ENCODE measurements at regions not wholly inside any gene's neighbourhood (a gene's known extent, or its start where the extent isn't known, plus 50 kb on each side); places are given as distances from the start of the nearest gene placed in this dataset.

DNA sequence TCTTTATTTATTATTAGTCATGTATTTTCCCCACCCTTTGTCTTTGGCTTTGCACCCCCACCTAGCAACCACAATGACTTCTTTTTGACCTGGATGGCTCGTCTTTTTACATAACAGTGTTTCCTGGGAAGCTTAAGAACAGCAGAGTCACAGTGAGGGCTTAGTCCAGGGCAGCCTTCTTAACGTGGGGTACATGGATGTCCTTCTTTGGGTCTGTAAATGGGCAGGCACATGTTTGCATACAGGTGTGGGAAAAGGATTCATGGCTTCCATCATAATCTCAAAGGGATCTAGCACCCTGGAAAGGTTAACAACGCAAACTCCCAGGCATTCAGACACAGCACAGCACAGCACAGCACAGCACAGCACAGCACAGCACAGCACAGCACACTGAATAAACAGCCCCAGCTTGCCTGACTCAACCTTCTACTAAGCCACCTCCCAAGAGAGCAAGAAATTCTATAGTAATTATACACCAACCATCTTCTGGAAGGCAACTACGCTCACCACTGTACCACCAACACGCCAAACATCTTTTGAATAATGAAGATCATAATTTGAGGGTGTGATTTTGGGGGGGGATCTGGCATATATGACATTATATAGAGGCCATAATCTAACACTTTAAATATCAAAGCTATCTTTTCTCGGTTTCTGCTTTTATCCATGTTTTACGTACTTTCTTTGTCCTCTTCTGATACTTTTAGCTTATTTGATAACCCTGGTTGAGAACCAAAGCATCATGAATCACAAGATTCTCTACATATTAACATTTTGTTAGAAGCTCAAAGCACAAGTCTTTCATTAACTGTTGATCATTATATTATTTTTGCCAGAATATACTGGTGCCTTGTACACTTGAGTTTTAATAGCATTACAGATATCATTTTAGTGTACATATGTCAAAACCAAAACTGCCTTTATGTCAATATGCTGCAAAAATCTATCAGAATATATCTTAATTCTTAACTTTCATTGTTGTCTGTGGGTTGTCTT, 177.2 kb upstream of the KLF14 start:
- intact Hi-C loops (cut with micrococcal nuclease): loop anchor here (5.0 kb wide), 2 partner anchors 121 to 321 kb away; no protein-coding TSS in a partner anchor

DNA sequence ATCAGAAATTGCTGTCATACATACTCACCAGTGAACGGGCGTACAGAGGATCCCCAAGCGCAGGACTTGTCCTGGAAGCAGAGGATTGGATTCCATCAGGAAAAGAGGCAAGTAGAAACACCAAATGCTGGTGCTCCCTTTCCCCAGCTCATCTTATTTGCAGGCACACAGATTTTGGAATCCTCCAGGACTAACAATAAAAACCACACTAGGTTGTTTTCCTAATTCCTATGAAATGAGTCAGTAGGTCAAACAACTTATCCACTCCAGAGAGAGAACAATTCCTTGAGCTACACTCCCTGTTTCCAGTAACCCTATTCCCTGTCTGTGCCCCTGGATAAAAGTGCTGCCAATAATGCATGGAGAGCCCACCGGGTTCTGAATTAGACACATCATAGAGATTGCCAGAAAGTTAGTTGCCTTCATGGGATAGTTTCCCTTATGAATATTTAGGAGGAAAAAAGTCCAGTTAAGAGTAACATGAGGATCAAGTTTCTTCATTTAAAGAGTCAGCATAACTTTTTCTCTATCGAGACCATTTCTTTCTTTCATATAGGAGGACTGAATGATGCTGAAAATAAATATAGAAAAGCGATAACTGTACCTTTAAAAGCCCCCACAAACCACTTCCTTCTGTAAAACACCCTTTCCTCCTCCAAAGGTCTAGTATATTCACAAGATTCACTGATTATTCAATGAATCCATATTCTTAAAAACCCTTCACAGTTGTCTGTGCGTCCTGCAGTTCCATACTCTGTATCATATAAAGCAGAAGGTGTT, 178.3 kb upstream of the KLF14 start:
- intact Hi-C loops (cut with micrococcal nuclease): loop anchor here (2.0 to 5.0 kb wide), 4 partner anchors 31 to 320 kb away; no protein-coding TSS in a partner anchor

DNA sequence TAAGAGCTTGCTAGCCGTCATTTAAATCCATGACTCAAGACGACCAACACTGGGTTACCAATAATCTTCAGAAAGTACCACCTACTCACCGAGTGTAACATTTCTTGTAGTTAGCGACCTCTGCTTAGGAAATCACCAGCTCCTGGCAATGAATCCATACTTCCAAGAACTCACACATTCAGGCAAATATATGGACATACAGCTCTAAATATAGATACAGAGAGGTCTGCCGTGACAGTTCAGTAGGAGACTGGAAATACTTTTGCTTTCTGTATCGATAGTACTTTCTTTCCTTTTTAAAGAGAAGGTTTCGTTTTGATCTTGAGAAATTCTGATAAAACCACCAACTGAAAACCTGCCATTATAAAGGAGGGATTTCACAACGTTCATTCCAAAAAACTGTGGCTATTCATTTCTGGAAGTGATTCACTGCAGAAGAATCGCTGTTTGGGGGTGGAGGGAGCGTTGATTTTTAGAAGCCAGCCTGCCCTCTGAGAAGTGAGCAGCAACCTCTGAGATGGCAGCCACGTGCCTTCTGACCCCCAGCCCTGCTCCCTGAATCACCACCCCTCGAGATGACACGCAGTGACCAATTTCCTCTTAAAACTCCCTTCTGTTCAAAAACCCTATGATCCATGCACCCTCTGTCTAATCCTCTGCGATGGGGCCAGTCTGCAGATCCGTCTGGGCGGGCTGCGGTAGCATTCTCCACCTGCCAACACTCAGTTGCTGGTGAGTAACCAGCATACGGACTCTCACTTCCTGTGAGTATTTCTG, 179.0 kb upstream of the KLF14 start:
- intact Hi-C loops (cut with micrococcal nuclease): loop anchor here (1.0 to 5.0 kb wide), 9 partner anchors 16 to 319 kb away; no protein-coding TSS in a partner anchor

GRCh38 chr7:130913639-130914553, 179.9 kb upstream of the KLF14 start:
- intact Hi-C loops (cut with micrococcal nuclease): loop anchor here (1.0 to 5.0 kb wide), 9 partner anchors 17 to 318 kb away; no protein-coding TSS in a partner anchor

GRCh38 chr7:130914554-130915294, 180.7 kb upstream of the KLF14 start:
- intact Hi-C loops (cut with micrococcal nuclease): loop anchor here (5.0 kb wide), 2 partner anchors 118 to 318 kb away; no protein-coding TSS in a partner anchor

DNA sequence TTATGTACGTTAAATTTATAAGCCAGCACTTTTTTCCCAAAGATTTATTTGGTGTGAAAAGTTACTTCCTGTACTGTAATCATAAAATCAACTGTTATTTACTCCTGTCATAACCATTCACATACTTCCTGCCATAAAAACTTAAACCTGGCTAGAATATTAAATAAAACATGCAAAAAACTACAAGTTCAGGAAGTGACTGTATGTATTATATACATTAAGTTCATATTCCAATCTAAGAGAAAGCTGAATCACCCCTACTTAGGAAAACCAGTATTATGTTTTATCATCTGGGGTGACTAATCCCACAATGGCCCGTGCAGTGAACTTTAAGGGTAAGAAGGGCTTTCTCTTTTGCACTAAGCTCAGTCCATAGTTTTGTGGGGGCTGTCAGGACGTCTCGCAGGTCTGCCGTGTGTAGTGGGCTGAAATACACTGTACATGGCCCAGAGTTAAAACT, 183.7 kb upstream of the KLF14 start:
- intact Hi-C loops (cut with micrococcal nuclease): no loop called here

GRCh38 chr7:130918129-130919052, 184.4 kb upstream of the KLF14 start:
- intact Hi-C loops (cut with micrococcal nuclease): no loop called here

DNA sequence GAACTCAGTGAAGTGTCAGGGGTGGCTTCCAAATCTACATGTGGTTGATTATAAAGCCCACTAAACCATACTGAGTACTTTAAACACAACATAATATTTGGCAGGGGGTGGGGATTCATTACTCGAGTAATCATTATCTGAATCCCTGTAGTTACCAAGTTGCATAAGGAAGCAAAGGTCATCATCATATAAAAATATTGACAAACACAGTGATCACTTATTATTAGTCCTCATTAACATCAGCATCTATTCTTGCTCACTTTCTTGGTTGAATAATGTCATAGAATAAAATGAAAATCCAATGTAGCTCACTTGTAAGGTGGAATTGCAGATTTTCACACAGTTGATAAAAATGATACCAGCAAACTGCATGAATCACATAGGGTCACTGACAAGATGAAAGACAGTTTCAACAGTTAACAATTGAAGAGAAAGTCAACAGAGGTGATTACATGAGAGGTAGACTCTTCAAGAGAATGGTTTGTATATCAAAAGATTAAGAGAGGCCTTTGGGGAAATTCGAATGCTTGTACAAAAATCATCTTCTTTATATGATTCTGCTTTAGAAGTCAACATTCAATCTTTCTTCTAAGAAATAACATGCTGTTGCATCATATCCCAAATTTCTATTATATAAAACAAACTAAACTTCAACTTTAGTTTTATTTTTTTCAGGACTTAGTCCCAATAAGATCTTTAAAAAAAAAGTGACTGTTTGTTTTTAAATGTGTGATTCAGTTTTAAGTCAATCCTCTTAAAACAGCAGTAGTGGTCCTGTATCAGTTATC, 185.5 kb upstream of the KLF14 start:
- intact Hi-C loops (cut with micrococcal nuclease): no loop called here

- intact Hi-C loops (cut with micrococcal nuclease): no loop called here
Measured at GRCh38 chr7:130920122-130920521, 186.1 kb upstream of the KLF14 start.

DNA sequence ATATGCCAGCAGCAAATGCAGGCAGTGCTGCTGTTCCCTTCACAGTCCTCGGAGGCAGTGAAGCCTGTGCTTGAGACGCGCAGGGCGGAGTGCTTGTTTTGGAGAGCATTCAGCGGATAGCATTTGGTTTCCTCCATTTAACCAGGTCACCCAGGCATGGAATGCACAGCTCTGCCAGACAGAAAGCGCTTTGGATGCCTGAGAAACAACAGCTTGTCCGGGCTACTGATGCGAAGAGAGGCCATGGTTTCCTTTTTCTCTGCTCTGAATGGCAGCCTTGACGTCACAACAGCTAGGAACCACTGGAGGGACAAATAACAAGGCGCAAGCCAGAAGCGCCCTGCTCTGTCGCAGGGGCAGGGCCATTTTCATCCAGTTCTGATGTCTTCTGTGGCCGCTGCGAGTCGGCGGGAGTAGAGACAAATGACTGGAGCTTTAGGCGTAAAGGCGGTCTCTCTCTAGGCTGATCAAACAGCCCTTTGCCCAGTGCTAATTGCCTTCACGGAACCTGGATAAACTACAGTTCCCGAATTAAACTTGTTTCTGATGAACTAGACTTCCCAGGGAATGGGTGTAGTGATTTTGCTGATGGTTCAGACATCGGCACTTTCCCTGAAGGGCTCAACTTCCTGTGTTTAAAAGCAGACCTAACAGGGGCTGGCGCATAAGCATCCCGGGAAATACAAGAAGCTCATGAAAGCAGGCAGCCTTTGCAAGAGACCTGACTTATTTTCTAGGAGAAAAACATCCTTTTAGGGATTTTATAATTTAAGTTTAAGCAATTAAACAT, 187.6 kb upstream of the KLF14 start:
- intact Hi-C loops (cut with micrococcal nuclease): no loop called here

DNA sequence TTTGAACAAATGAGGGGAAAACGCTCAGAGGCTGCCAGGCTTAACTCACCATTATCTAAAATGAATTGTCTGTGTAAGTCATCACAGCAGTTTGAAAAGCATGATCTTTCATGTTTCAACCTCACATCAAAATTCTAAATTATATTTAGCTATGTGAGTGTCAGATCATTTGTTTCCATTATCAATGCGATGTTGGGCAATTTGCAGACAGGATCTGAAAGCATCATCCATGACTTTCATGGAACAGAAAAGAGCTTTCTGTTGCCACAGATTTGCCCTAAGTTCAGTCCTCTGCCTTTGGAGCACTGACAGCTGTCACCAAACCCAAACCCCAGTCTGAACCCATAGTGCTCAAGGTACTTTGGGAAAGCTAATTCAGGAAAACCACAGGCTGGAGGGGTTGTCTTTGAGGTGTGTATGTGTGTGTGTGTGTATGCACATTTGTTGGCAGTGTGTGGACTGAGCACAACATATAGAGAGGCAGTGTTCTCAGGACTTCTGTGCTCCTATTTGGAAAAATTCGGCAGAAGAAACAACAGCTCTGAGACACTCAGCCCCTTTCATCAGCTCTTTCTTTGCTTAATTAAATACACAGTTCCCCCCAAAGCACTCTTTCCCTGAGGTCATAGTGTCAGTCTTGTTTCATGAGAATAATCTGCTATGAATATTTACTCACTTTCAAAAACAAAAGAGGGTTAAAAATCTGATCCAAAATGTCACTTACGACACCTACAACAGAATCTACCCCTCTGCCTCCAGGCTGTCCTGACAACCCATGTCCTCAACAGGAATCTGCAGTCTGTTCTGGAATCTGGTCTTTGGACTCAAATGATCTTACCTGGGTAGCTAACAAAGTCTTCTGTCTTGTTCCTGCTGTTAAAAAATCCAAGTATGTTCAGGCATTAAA, 188.5 kb upstream of the KLF14 start:
- intact Hi-C loops (cut with micrococcal nuclease): no loop called here

DNA sequence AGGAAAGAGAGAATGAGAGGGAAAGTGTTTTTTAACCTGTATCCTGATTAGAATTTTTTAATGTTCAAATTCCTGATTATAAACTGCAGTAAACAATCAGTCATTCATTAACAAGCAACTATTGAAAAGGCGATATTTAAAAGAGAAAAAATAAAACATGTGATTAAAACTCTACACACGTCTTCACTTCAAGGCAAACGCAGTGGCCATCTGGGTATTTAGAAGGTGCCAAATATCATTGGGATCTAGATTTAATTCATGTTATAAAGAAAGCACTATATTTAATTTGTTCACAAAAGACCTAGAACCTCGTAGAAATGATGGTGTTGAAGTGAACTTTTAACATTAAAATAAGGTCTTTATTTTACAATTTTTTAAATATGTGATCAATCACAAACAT, 189.4 kb upstream of the KLF14 start:
- intact Hi-C loops (cut with micrococcal nuclease): no loop called here

DNA sequence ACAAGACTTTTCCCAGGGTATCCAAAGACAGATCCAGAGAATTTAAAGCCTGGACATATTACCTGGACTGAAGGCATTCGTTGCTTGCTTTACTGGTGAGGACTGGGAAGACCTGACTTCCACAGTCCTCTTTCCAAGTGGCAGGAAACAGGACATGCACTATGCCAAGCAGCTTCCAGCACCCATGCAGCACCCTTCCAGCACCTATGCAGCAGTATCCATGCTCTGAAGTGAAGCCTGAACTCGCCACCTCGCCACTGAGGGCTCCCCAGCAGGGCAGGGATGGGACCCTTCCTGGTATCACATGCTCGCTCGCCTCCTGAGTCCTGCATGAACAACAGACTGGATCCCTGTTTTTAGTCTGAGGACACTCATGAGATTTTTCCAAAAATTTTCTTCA, 189.9 kb upstream of the KLF14 start:
- intact Hi-C loops (cut with micrococcal nuclease): no loop called here

- intact Hi-C loops (cut with micrococcal nuclease): no loop called here
Measured at GRCh38 chr7:130925136-130925794, 191.3 kb upstream of the KLF14 start.
